ENCODE measurements at regions not wholly inside any gene's neighbourhood (a gene's known extent, or its start where the extent isn't known, plus 50 kb on each side); places are given as distances from the start of the nearest gene placed in this dataset.
"Not testable (repeated sequence)": the region's sequence is repeated elsewhere in the genome, so short reads cannot be mapped to it uniquely, and the experiment has no call there.

DNA sequence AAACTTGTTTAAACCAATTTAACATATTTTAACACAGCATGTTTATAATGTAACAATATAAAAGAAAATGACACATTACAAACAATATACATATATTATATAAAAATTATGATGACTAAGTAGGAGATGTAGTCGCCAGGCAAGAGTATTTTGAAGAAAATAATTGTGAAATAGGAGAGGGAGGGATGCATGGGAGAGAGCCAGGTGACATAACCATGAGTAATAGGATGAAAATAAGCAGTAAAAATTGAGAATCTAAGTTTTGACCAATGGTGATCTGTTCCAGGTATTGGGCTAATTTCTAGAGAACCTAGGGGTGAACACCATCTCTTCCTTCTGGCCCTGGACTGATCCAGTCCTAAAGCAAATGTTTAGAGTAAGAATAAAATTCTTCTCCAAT is 315.2 kb upstream of the G2E3 start:
- intact Hi-C loops (cut with DNase I) = no loop called here
- no peak for DNase-seq

DNA sequence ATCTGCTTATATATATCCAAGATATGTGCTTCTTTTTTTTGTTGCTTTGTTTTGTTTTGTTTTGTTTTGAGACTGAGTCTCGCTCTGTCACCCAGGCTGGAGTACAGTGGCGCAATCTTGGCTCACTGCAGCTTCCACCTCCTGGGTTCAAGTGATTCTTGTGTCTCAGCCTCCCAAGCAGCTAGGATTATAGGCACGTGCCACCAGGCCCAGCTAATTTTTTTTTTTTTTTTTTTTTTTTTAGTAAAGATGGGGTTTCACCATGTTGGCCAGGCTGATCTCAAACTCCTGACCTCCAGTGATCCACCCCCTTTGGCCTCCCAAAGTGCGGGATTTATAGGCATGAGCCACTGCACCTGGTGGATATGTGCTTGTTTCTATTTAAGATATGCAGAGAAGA is 314.6 kb upstream of the G2E3 start:
- intact Hi-C loops (cut with DNase I); DNase-seq: not testable (repeated sequence)

DNA sequence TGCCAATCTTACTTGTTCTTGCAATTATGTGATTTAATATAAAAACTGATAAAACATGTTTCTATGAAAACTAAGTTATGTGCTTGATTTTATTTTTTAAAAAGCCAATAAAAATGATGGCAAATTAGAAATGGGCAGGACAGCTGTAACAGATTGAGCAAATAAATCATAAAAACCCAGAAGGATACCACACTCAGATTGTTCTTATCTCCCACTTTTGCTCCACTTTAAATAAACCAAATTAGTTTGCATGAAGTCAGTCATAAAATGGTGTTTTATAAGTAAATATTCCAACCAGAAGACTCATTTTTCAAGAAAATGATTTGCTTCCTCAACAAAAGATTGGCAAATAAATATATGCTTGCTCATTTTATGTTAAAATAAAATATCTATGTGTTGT is 307.9 kb upstream of the G2E3 start:
- no peak for DNase-seq
- intact Hi-C loops (cut with DNase I) = no loop called here

DNA sequence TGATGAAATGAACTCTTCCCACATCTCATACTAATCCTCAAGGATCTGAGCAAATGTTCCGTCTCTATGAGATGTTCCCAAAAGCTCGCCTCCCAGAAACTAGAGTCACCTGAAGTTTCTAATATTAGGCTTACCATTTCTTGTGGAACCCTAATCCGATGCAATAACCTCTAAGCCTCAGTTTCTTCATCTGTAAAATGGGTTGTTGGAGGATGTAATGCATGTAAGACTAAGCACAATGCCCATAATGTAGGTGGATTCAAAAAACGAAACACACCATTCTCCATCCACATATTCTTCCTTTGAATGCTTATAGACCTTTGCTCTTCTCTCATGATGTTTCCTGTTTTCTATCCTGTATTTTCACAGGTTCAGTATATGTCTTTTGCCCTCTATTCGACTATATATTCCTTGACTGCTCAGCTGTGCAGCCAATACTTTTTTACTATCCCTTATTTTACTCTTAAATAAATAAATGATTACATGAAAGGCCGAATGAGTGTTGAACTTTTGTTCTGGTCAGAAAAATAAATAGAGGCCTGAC is 307.3 kb upstream of the G2E3 start:
- intact Hi-C loops (cut with DNase I) = no loop called here
- no peak for DNase-seq

DNA sequence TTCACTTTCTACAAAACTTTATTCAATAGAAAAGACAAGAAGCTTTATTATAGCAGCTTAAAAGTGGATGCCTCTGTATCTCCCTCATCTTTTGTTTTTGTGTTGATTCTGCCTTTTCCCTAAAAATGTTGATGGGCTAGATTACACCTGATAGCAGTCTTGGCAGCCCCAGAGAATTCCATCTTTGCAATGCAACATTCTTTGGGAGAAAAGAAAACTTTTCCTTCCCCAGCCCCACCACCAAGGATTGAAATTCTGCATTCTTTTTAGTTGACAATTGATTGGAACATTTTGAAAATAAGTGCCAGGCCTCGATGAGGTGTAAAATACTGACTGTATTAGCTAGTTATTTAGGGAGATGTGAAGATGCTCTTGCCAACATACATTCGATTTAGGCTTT is 306.8 kb upstream of the G2E3 start:
- intact Hi-C loops (cut with DNase I) = no loop called here
- DNase-seq = no peak

DNA sequence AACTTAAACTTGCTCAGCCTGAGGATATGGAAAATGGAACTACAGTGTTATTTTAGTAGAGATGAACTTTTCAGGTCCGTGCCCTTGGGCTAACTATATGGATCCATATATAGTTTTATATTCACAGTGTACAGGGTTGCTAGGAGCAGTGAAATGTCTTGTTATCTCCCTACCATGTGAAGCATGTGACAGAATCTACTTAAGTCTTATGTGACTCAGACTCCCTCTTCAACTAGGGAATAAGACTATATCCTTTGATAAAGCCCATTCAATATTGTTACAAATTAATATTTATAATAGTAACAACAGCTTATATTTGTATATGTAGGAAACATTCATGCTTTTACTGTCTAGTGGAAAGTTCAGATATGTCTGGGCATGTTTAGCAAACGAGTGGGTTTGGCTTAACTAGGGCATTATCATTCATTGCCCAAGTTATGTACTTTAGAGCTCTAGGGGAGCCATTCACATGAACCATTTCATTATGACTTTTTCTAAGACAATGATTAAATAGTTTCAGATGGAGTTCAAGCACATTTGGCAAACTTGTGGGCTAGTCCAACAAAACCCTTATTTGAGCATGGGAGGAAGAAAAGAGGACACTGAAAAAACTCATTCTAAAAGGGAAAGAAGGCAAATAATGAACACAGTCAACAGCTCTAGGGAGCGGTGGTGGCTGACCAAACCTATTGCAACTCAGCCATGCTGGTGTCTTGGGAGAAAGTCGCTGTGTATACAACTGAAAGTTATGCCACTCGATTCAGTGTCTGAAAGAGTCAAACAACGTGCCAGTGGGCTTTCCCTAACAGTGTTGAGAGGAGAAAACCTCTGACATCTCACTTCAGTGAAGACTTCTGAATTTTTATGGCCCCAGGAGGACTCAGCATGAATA is 305.9 kb upstream of the G2E3 start:
- intact Hi-C loops (cut with DNase I) = no loop called here
- no peak for DNase-seq

DNA sequence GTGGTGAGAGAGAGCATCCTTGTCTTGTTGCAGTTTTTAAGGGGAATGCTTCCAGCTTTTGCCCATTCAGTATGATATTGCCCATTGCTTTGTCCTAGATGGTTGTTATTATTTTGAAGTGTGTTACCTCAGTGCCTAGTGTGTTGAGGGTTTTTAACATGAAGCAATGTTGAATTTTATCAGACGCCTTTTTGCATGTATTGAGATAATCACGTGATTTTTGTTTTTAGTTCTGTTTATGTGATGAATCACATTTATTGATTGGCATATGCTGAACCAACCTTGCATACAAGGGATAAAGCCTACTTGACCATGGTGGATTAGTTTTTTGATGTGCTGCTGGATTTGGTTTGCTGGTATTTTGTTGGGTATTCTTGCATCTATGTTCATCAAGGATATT is 302.3 kb upstream of the G2E3 start:
- no peak for DNase-seq
- intact Hi-C loops (cut with DNase I) = no loop called here

DNA sequence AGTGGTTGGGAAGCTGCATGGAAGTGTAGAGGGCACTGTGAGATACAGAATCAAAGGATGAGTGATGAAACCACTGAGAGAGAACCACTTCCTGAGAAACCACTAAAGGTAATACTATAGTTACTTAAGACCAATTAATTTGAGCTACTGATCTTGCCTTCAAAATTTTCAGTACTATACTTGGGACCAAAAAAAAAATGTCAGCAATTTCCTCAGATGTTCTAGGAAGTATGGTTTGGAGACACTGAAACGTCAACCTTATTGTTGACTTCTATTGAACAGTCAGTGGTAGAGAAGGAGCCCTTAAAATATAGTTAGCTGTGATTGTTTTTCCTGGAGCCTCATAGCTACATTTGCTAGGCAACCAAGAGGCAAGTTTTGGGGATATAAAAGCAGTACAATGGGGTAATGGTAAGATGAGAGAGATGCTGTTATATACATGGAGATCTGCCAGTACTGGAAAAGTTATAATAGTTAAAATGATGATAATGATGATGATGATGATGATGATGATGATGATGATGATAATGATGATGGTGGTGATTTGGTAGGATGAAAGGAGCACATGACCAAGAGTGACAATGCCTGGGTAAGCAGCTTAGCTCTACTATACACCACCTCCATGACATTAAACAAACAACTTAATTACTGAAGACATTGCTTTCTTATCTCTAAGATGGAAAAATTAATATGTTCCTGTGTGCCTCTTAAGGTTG is 300.9 kb upstream of the G2E3 start:
- no peak for DNase-seq
- intact Hi-C loops (cut with DNase I) = no loop called here

DNA sequence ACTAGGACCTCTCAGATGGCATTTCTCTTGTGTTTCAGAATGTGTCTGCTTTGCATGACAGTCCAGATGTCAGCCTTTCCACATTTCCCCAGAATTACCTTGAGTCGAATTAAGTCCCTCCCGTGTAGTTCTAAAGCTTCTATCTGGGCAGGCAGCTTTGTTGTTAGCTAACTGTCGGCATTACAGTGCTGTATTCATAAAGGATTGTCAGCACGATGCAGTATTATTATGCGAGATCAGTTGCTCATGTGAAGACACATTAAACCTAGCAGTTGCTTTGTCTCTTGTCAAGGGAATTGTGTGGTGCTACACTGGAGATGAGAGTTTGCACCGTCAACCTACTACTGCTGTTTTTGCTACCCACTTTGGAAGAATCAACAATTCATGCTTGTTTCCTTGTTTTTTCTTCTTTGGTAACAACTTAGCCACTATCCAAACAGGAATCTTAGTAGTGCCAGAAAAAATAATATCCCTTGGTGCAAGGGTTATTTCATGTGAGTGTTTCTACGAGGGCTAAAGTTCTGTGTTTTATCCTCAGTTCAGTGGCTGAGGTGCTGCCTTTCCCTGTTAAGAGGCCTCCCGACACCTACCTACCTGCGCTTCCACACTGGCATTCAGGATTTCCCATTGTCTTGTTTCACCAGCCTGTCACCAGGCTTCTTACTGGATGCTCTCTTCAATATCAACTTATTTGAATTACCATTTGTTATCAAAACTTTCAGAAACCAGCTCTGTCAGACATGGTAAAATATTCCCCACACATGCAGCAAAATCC is 297.9 kb upstream of the G2E3 start:
- DNase-seq = no peak
- intact Hi-C loops (cut with DNase I) = no loop called here

DNA sequence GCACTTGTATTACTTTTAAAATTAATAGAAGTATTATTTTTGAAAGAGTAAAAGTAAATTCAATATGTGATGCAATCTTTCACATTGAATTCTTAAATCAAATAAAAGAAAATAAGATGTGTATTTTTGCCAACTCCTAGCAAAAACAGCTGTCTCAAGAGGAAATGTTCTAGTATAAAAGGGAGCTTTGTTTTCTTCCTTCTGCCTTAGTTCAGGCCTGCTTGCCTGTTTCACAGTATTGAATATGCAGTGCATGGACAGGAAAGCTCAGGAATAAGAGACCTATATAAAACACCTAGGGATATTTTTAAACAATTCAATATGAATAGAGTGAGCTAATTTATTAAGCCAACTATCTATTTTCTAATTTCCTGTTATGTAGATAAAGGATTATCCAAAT is 294.8 kb upstream of the G2E3 start:
- intact Hi-C loops (cut with DNase I) = no loop called here
- no peak for DNase-seq

DNA sequence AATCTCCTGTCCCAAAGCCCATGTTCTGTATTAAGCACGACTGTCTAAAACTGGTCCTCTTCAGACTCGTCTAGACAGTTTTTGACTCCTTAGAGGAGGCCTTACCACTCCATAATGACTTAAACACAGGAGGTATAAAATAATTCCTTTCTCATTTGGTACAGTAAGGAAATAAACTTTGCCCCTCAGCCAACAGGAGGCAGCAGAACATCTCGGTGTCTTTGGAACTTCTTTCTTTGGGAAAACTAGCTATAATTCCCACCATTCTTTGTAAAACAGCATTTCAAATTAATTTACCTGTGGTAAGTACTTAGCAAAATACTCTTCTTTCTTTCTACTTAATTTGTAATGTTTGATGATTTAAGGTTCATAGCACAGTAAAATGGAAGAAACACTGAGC is 292.7 kb upstream of the G2E3 start:
- intact Hi-C loops (cut with DNase I) = no loop called here
- no peak for DNase-seq

DNA sequence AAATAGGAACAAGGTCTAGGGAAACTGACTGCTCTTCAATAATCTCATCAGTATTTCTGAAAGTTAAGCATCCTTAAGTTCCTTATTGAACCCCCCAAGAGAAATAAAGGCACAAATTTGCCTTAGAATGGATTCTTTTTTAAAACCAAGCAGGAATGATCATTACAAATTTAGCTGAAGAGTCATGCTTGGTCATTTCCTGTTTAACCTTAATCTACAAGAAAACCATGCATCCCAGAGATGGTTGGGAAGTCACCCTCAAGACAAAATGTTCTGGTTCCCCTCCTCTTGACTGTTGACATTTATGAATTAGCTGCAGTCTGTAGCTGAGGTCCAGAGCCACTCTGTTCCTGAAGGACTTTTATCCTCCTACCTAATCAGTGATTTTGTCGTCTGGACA is 291.8 kb upstream of the G2E3 start:
- intact Hi-C loops (cut with DNase I) = no loop called here
- no peak for DNase-seq

DNA sequence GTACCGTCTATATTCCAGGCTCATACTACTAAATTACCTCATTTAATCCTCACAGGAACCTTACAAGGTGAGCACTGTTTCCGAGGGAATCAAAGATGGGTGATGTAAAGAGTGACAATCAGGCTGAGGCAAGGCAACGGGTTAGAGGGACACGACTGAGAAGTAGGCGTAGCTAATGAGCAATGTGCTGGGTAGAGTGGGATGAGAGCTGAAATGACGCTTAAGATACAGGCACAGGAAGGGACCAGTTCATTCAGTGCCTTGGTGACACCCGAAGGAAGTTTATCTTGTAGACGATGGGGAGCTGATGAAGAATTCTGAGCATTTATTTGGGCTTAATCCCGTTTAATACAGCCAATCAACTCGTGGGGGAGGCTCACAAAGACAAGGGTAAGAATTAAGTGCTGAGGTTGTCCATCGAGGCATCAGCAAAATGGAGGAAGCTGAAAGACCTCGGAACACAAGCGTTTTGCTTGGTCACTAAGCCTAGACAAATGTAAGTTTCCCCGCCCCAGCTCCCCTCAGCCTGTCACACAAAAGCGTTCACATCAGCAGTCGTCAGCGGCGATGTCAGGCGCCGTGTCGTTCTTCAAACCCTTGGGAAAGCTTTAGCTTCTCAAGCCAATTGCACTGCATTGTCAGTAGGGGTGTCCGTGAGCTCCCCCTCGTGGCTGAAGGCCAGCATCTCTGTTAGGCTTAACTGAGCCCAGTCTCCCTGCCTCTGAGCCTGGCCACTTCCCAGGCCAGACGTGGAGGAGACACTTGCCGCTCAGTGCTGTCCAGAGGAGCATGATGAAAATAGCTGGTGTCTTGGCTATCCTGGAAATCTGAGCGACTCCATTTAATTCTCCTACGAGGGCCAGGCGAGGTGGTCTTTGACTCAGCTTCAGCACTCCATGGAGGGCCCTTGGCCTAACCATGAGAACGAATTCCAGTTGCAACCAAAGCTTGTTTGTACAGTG is 288.5 kb upstream of the G2E3 start:
- intact Hi-C loops (cut with DNase I) = no loop called here
- DNase-seq = peak; percentile 61 to 93 (median 85)

DNA sequence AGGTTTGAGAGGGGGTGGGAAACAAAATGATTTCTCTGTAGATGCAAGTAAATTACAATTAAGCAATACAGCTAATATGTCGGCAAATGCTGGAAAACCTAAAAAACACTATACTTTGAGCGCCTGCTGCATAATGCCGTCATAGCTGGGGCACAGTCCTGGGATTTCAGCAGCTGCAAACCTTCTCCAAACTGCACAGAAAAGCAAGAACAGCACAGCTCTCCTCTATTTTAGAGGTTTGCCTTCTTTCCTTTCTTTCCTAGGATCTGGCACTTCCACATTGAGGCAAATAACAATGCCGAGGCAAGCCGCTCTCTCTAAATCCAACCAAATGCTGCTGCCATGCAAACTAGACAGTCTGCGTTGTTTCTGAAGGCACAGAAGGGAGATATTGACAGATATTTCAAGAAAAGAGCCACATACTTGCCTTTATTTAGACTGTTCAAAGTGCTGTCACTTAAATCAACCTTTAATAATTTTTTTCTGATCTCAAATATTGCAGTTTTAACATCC is 287.1 kb upstream of the G2E3 start:
- intact Hi-C loops (cut with DNase I) = no loop called here
- peak in 8 of 42 donors; percentile 3 to 45 (median 14) for DNase-seq

DNA sequence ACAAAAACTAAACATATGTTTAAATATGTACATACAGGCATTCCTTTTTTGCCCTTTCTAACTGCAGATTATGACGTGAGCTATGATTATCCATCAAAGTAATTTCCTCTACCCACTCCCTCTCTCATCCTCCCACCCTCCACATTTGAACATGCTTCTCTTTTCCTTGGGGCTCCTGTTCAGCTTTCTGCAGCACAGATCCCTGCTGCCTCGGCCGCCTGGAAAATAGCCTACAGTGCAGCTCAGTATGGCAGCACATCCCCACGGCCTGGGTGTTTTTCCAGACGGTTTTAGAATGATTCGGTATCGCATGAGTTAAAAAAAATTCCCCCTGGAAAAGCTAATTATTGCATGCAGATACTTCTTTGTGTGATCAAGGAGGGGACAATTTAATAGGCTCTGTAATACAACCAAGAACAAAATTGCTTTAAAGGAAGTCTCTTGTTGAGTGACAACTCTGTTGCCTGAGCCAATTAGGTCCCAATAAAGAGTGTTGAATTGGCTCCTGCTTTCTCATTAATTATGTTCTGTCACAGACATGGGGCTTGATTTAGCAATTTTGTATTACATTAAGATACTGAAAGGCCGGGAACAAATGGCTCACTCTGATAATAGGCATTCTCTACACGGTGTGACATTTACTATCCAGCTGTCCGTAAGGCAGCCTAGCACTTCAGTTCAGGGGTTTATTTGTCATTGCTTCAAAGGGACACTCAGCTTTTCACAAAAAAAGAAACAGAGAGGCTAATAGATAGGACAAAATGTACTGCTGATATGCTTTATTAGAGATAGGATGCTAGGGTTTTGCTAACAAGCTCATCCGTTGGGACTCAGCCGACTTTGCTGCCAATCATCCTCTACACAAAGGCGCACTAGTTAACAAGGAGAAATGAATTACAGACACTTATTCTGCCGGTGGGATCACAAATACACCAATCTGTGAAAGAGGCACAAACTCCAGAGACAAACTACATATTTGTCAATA is 285.8 kb upstream of the G2E3 start:
- intact Hi-C loops (cut with DNase I) = no loop called here
- peak in 34 of 42 donors; percentile 11 to 78 (median 44) for DNase-seq

DNA sequence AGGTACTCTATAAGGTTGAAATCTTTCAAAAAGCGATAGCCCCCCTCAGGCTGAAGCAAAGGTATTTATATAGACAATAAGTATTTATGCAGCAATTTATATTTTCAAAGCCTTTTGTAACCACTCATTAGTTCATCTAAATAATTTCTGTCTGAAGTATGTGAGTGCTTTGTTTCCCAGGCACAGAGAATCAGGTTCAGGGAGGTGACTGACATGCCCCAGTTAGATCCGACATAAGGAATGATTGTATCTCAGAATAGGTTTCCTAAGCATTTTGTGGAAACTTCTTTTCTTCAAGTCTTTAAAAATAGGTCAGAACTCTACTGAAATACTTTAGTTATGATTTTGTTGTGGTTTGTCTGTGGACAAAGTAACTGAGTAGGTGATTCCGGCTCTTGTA is 283.4 kb upstream of the G2E3 start:
- intact Hi-C loops (cut with DNase I) = no loop called here
- DNase-seq = peak in 5 of 42 donors; percentile 24 to 52 (median 27)

DNA sequence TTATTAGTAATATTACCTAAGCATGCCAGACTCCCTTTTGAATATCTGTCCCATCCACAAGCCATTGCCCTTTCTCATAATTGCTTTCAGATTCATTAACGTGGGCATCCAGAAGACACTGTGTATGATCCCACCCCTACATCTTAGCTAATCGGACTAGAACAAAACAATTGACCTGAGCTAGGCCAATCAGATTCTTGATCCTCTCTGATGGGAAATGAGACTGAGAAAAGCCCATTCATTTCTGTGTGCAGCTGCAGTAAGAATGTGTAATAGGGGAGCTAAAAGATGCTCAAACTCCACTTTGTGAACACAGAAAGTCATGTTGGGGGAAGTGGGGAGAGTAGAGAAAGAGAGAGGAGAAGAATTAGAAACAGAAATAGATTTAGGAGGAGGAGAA is 281.7 kb upstream of the G2E3 start:
- DNase-seq = no peak
- intact Hi-C loops (cut with DNase I) = no loop called here

All from head of caudate nucleus (tissue), 42 donors.